ENCODE measurements at regions not wholly inside any gene's neighbourhood (a gene's known extent, or its start where the extent isn't known, plus 50 kb on each side); places are given as distances from the start of the nearest gene placed in this dataset.

GRCh38 chr5:84986688-84987087 is 602.0 kb upstream of the EDIL3 start:
- TF ChIP-seq, protein P1, sequence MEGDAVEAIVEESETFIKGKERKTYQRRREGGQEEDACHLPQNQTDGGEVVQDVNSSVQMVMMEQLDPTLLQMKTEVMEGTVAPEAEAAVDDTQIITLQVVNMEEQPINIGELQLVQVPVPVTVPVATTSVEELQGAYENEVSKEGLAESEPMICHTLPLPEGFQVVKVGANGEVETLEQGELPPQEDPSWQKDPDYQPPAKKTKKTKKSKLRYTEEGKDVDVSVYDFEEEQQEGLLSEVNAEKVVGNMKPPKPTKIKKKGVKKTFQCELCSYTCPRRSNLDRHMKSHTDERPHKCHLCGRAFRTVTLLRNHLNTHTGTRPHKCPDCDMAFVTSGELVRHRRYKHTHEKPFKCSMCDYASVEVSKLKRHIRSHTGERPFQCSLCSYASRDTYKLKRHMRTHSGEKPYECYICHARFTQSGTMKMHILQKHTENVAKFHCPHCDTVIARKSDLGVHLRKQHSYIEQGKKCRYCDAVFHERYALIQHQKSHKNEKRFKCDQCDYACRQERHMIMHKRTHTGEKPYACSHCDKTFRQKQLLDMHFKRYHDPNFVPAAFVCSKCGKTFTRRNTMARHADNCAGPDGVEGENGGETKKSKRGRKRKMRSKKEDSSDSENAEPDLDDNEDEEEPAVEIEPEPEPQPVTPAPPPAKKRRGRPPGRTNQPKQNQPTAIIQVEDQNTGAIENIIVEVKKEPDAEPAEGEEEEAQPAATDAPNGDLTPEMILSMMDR (IDR thresholded peaks at IDR 0.05), result no peak
- TF ChIP-seq POLR2A (IDR thresholded peaks at IDR 0.05), result no peak
